ENCODE measurements at regions not wholly inside any gene's neighbourhood (a gene's known extent, or its start where the extent isn't known, plus 50 kb on each side); places are given as distances from the start of the nearest gene placed in this dataset.

GRCh38 chr2:181183878-181184542 lies 203.6 kb downstream of the UBE2E3 start:
- FAIRE-seq (peak; percentile 82), DNase-seq (ENCODE audit: extremely low spot score, insufficient read length, low read depth) (no peak)

GRCh38 chr2:181185421-181185820 lies 205.0 kb downstream of the UBE2E3 start:
- FAIRE-seq (no peak), DNase-seq (ENCODE audit: extremely low spot score, insufficient read length, low read depth) (no peak)

- FAIRE-seq, result peak; percentile 71
- DNase-seq (ENCODE audit: extremely low spot score, insufficient read length, low read depth), result no peak
Measured at GRCh38 chr2:181185948-181186347, 205.5 kb downstream of the UBE2E3 start.

DNA sequence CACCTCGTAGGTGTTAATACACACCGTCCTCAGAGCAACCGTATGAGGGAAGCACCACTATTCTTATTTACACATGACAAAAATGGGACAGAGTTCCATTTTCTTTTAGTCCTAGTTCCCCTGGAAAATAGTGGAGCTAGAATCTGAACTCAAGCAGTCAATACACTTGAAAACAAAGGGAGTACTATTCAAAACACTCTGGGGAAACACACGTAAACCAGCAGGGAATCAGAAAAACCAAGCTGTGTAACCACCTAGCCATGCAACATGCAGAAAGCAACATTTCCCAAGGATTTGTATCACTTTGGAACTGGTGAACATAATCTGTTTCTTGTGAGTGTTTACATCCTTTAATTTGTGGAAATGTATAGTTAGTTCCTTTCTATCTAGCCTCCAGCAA lies 208.2 kb downstream of the UBE2E3 start:
- FAIRE-seq (no peak), DNase-seq (ENCODE audit: extremely low spot score, insufficient read length, low read depth) (no peak)

- FAIRE-seq (no peak), DNase-seq (ENCODE audit: extremely low spot score, insufficient read length, low read depth) (no peak)
Measured at GRCh38 chr2:181189951-181190350, 209.5 kb downstream of the UBE2E3 start.

DNA sequence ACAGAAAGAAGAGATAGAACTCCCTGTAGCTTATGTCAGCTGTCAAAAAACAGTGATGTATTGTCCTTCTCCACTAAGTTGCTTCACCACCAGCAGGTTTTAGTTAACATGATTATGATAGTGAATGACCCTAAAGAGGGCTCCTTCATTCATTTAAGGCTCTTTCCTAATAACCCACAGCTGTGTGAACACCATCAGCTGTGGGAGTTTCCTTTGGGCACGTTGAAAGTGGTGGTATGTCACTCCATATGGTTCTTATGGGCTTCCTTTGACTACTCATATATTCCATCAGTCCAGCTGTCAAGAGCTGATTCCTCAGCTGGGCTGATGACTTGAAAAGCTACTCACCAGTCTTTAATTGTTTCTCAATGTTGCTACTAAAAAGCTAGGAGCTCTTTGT lies 210.3 kb downstream of the UBE2E3 start:
- FAIRE-seq (peak; percentile 29), DNase-seq (ENCODE audit: extremely low spot score, insufficient read length, low read depth) (no peak)

- FAIRE-seq (no peak), DNase-seq (ENCODE audit: extremely low spot score, insufficient read length, low read depth) (no peak)
Measured at GRCh38 chr2:181193550-181193949, 213.1 kb downstream of the UBE2E3 start.

- FAIRE-seq, result no peak
Measured at GRCh38 chr2:181196401-181196800, 216.0 kb downstream of the UBE2E3 start.

DNA sequence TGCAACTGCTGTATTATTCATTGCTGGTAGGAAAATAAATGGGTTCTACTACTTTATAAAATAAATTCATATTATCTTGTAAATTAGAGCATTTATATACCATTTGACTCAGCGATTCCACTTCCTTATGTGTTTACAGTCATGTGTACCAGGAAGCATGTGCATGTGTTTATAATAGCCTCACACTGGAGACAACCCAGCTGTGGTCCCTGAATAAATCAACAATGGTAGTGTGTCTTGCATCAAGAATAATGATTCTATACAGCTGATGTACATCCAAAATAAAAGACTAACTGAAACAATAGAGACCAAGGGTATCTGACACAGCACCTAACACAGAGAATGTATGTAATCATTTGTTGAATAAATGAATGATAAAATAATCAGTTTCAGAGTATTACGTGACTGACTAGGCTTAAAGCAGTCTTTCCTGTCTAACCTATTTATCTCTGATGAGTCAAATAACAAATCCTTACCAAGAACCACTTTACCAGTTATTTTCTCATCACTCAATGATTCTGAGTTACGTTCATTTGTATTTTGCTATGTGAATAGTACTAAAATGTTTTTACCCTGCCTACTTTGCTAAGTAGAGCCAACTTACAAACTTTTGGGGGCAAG lies 216.8 kb downstream of the UBE2E3 start:
- no peak for FAIRE-seq

More at GRCh38 chr2:181196401-181196800, 216.0 kb downstream of the UBE2E3 start:
- no peak for DNase-seq (ENCODE audit: extremely low spot score, insufficient read length, low read depth)

GRCh38 chr2:181198183-181198864 lies 217.9 kb downstream of the UBE2E3 start:
- FAIRE-seq, result no peak

More for the DNA sequence above, 216.8 kb downstream of the UBE2E3 start:
- no peak for DNase-seq (ENCODE audit: extremely low spot score, insufficient read length, low read depth)

GRCh38 chr2:181203412-181203811 lies 223.0 kb downstream of the UBE2E3 start:
- DNase-seq (ENCODE audit: extremely low spot score, insufficient read length, low read depth), result no peak
- no peak for FAIRE-seq

More at GRCh38 chr2:181198183-181198864, 217.9 kb downstream of the UBE2E3 start:
- no peak for DNase-seq (ENCODE audit: extremely low spot score, insufficient read length, low read depth)

DNA sequence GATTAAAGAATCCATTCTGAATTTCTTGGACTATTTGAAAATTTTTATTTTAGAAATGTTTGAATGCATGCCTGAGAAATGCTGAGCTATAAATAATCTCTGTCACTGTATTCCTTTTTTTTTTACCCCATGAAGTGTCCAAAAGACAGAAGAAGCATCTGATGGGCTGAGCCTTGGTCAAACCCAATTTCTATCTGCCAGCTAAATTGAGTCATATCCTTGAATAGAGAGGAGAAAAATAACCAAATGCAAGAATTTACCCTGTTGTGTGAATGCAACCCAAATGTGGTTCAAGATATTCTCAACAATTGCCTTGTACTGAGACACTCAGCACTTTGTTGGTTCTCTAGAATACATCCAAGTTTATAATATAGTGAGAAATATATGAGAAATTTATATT lies 223.5 kb downstream of the UBE2E3 start:
- DNase-seq (ENCODE audit: extremely low spot score, insufficient read length, low read depth) (no peak), FAIRE-seq (no peak)

DNA sequence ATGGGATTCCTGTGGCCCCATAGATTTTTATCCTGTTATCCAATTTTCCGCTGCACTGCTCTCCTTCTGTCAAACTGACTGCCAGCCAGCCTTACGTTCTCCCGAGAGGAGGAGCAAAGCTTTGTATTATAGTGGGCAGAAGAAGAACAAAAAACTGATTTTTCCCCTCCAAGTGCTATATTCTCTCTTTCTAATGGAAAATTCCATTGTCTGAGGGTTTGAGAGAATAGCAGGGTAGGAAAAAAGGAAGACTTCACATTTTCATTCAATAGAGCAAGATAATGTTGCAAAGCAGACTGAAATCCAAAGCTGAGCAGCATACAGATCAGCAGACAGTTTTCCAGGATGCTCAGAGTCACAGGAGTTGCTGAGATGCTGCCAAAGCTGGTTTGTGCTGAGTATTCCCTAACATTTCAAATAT lies 238.0 kb downstream of the UBE2E3 start:
- FAIRE-seq (no peak), DNase-seq (ENCODE audit: extremely low spot score, insufficient read length, low read depth) (no peak)

DNA sequence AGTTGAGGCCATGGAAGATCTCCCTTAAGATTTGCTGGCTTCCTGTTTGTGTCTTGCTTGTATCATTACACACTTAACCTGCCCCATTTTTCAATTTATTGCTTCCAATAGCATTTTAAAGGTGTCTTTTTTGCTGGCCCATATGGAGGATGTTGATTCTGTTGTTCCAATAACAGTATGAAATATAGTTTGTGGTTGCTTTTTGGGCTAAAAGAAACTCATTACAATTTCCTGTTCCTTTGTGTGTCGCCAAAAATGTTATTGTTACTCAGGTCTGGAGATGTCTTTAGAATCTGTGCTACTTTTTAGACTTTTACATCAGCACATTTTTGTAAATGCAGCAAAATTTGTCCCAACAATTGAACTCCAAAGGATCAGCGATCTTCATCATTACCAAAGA lies 234.0 kb upstream of the ITGA4 start:
- FAIRE-seq, result no peak
- DNase-seq (ENCODE audit: extremely low spot score, insufficient read length, low read depth), result no peak

DNA sequence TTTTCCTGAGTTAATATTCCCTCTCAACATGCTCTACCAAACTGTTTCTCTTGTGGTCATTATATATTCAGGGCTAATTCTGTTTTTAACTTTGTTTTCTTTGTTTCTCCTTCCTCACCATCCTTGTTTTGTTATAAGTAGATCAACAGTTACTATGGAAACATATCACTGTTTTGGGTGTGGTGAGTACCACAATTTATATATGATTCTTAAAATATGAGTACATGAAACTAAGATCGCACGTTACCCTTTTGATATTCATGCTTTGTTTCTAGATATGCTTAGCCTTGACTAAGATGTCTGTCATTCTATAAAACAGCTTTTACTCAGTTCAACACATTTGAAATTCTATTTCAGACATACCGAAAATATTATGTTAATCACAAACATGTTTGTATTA lies 232.3 kb upstream of the ITGA4 start:
- no peak for FAIRE-seq

GRCh38 chr2:181228661-181229060 lies 228.5 kb upstream of the ITGA4 start:
- DNase-seq (ENCODE audit: extremely low spot score, insufficient read length, low read depth), result no peak
- FAIRE-seq, result no peak

More for the DNA sequence above, 232.3 kb upstream of the ITGA4 start:
- DNase-seq (ENCODE audit: extremely low spot score, insufficient read length, low read depth), result no peak

DNA sequence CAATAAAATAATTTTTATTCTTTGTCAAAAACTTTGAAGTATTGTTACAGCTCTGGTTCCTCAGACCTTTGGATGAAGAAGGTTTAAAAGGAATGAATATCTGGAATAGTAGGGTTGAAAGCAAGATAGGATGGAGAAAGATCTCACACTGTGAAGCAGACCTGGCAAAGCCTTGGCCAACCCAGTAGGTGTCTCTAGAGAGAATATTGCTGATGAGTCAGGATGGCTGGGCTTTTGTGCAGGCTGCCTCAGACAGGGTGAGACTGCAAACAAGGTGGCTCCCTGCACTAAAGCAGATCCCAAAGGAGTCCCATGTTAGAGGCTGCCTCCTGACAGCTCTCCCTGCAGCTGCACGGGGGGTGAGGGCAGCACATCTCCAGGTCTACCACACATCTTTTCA lies 226.0 kb upstream of the ITGA4 start:
- FAIRE-seq (no peak), DNase-seq (ENCODE audit: extremely low spot score, insufficient read length, low read depth) (no peak)

DNA sequence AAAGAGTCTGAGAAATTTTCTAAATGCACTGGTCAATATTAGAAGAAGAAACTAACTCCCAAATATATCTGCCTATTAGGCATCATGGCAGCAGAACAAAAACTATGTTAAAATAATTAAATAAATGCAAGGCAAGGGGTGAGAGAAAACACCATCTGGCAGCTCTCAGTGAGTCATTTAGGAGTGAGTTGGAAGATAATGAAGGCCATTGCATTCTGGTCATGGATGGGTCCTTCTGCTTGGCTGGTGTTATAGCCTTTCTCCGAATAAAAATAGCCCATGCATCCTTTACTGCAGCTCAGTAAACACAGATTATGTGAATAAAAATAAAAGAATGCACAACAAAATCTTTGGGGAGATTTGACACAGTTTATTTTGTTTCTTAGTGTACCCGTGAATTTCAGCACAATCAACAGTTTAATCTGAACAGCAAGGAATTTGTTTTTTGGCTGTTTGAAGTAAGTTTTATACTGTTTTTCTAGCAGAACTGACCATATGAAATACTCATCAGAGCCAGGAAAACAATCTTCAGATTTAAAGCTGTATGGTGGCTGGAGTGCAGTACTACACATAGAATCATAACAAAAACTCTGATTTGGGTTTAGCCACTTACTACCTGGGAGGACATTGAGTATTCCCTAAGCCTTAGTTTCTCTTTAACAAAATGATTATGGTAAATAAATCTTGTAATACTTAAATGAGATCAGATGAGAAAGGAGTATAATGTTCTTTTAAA lies 225.1 kb upstream of the ITGA4 start:
- no peak for DNase-seq (ENCODE audit: extremely low spot score, insufficient read length, low read depth)
- no peak for FAIRE-seq

- DNase-seq (ENCODE audit: extremely low spot score, insufficient read length, low read depth) (no peak), FAIRE-seq (no peak)
Measured at GRCh38 chr2:181234487-181234891, 222.7 kb upstream of the ITGA4 start.

GRCh38 chr2:181235011-181235410 lies 222.2 kb upstream of the ITGA4 start:
- no peak for DNase-seq (ENCODE audit: extremely low spot score, insufficient read length, low read depth)
- no peak for FAIRE-seq

Measured in GM18507 (cell line).